Psoas muscle (tissue), 7 donors: ENCODE measurements at regions not wholly inside any gene's neighbourhood (a gene's known extent, or its start where the extent isn't known, plus 50 kb on each side); places are given as distances from the start of the nearest gene placed in this dataset.
A peak's percentile ranks its signal among the peaks of the same experiment; 100 is the strongest.

Experiments
- ATAC-seq, 4 donors: fragments of 200-7000 bp; cut with Tn5 transposase; one replicate each; pipeline ENCODE4 v1.9.1; 2020; ENCODE audit warnings: moderate library complexity in 3 of 4, mild to moderate bottlenecking in 2 of 4
- DNase-seq, 2 donors: peaks; one replicate each; pipeline ENCODE4 v3.0.0-alpha.2; 2020
- H3K27ac ChIP-seq: fragments of 200-600 bp; one replicate; pipeline ENCODE4 v1.8.0; 2022
- H3K27me3 ChIP-seq, 3 donors: fragments of 200-600 bp in 1 of 3; one replicate each; pipeline versions ENCODE4 v1.6.1 to v1.8.0; 2013 to 2022; ENCODE audit warnings: low read length in 2 of 3, mild to moderate bottlenecking in 2 of 3, moderate library complexity in 1 of 3; ENCODE audit not compliant: insufficient read depth in 3 of 3
- H3K36me3 ChIP-seq, 2 donors: fragments of 200-600 bp in 1 of 2; one replicate each; pipeline versions ENCODE4 v1.6.1 to v1.8.0; 2013 to 2022; ENCODE audit warnings: low read depth in 1 of 2, mild to moderate bottlenecking in 1 of 2, moderate library complexity in 1 of 2; ENCODE audit not compliant: insufficient read depth in 1 of 2
- H3K4me1 ChIP-seq: fragments of 200-600 bp; one replicate; pipeline ENCODE4 v1.8.0; 2022
- H3K4me3 ChIP-seq: fragments of 200-600 bp; one replicate; pipeline ENCODE4 v1.8.0; 2022; ENCODE audit warnings: mild to moderate bottlenecking
- H3K9me3 ChIP-seq: fragments of 200-600 bp; one replicate; pipeline ENCODE4 v1.8.0; 2022
- WGBS, 3 donors: extraction: QIAGEN DNeasy Blood & Tissue Kit; methylation state at CpG; one replicate each; pipeline versions ENCODE4 v1.1.6 to v1.1.7; 2013; 5-methylcytosine and 5-hydroxymethylcytosine counted together
- intact Hi-C, 2 donors: fragments of 100-400 bp; cut with DNase I; formaldehyde crosslinking; loops; one replicate each; pipeline versions ENCODE4 v1.11.0 to v1.14.2; 2022
- TF ChIP-seq, protein P1 (sequence below): fragments of 200-600 bp; IDR thresholded peaks from one replicate; pipeline ENCODE4 v1.8.0; 2022; ENCODE audit warnings: antibody characterized with exemption
- donor health status: healthy with polysubstance abuse.
- donor health status: DM: no; HTN: no; CAD: no; lungs with moderate emphysema.
- donor health status: Bipolar disorder and iron deficiency.
- donor health status: healthy.
- donor health status: DM: yes; HTN: yes; CAD: no.
- donor health status: DM: no; HTN: no; CAD: no.
- donor health status: DM: yes; HTN: yes; CAD: no.

GRCh38 chr15:62894322-62895085, 148.0 kb upstream of the TPM1 start:
- Histone ChIP-seq H3K27me3 (no peaks in the 10 kb centered on the region), H3K4me1 (peaks cover 34% of the 10 kb centered on the region), H3K27ac (no peak overlapping the region), H3K36me3 (no peaks in the 10 kb centered on the region), H3K9me3 (no peaks in the 10 kb centered on the region), H3K4me3 (no peak overlapping the region)
- 71 to 88% (median 73%) methylated on average over 10 of the region's 10 CpGs for WGBS, 3 donors
- ATAC-seq (no peak), DNase-seq (no peak)
- TF ChIP-seq, protein P1, sequence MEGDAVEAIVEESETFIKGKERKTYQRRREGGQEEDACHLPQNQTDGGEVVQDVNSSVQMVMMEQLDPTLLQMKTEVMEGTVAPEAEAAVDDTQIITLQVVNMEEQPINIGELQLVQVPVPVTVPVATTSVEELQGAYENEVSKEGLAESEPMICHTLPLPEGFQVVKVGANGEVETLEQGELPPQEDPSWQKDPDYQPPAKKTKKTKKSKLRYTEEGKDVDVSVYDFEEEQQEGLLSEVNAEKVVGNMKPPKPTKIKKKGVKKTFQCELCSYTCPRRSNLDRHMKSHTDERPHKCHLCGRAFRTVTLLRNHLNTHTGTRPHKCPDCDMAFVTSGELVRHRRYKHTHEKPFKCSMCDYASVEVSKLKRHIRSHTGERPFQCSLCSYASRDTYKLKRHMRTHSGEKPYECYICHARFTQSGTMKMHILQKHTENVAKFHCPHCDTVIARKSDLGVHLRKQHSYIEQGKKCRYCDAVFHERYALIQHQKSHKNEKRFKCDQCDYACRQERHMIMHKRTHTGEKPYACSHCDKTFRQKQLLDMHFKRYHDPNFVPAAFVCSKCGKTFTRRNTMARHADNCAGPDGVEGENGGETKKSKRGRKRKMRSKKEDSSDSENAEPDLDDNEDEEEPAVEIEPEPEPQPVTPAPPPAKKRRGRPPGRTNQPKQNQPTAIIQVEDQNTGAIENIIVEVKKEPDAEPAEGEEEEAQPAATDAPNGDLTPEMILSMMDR = no peak
- intact Hi-C loops = no loop called here

GRCh38 chr15:62895139-62895866, 147.2 kb upstream of the TPM1 start:
- ATAC-seq (no peak), DNase-seq (no peak)
- Histone ChIP-seq H3K4me1 (peaks cover 40% of the 10 kb centered on the region), H3K4me3 (no peak overlapping the region), H3K27ac (peak overlapping the region; percentile 60), H3K27me3 (no peaks in the 10 kb centered on the region), H3K9me3 (no peaks in the 10 kb centered on the region), H3K36me3 (no peaks in the 10 kb centered on the region)
- WGBS, 3 donors = 83 to 86% (median 83%) methylated on average over 6 of the region's 6 CpGs
- intact Hi-C loops = no loop called here
- TF ChIP-seq, protein P1 = no peak

DNA sequence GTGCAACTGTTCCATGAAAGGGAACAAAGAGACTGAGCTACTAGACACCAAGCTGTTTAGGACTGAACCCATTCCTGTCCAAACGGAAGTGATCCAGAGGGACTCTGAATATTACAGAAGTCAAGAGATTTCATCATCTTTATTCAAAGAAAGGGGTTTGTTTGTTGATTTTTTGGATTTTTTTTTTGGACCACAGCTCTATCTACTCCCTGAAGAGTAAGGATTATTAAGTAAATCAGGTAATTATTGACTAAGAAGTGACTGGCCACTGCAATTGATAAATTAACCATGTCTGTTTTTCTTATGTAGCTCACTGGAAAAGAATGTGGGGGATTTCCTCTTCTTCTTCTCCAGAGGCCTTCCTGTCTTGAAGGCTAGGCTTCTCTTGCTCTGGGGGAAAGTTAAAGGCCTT, 146.6 kb upstream of the TPM1 start:
- DNase-seq (no peak), ATAC-seq (no peak)
- WGBS, 3 donors = 66 to 79% (median 73%) methylated on average over 1 of the region's 1 CpG
- Histone ChIP-seq H3K36me3 (no peaks in the 10 kb centered on the region), H3K4me1 (peaks cover 44% of the 10 kb centered on the region), H3K4me3 (no peak overlapping the region), H3K9me3 (no peaks in the 10 kb centered on the region), H3K27me3 (no peaks in the 10 kb centered on the region), H3K27ac (peak overlapping the region; percentile 60)
- intact Hi-C loops = no loop called here
- TF ChIP-seq, protein P1 = no peak

DNA sequence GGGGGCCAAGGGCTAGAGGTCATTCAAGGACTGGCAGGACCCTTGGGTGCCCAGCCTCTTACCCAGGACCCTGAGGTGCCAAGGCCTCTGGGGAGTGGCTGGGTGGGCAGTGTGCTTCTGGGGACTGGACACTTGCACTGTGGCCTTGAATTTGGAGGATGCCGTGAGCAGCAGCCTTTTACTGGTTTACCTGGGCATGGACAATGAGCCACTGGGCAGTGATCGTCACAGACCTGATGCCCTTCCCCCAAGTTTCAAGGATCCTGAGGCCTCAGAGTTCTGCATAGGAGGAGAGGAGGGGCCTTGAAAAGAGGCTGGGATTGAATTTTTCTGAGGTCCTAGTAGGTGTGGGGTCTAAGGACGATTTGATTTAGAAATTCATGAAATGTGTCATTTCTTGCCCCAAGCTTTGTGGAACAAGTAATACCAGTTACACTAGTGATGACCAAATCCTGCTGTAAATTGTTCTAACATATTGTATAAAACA, 146.1 kb upstream of the TPM1 start:
- no peak overlapping the region for H3K4me3 ChIP-seq
- 95% methylated on average over 3 of the region's 3 CpGs for WGBS, 3 donors
- TF ChIP-seq, protein P1 = no peak
- H3K4me1 ChIP-seq = peaks cover 50% of the 10 kb centered on the region
- H3K36me3 ChIP-seq = no peaks in the 10 kb centered on the region
- no peaks in the 10 kb centered on the region for H3K27me3 ChIP-seq
- ATAC-seq = no peak
- no peak for DNase-seq
- H3K9me3 ChIP-seq = no peaks in the 10 kb centered on the region
- intact Hi-C loops = no loop called here
- H3K27ac ChIP-seq = peak overlapping the region; percentile 60
